ENCODE measurements at regions not wholly inside any gene's neighbourhood (a gene's known extent, or its start where the extent isn't known, plus 50 kb on each side); places are given as distances from the start of the nearest gene placed in this dataset.

- no peak for TF ChIP-seq ZNF621 (tag by site-specific recombination; IDR thresholded peaks at IDR 0.05)
- TF ChIP-seq, protein P1, sequence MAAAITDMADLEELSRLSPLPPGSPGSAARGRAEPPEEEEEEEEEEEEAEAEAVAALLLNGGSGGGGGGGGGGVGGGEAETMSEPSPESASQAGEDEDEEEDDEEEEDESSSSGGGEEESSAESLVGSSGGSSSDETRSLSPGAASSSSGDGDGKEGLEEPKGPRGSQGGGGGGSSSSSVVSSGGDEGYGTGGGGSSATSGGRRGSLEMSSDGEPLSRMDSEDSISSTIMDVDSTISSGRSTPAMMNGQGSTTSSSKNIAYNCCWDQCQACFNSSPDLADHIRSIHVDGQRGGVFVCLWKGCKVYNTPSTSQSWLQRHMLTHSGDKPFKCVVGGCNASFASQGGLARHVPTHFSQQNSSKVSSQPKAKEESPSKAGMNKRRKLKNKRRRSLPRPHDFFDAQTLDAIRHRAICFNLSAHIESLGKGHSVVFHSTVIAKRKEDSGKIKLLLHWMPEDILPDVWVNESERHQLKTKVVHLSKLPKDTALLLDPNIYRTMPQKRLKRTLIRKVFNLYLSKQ (tag by site-specific recombination; IDR thresholded peaks at IDR 0.05; ENCODE audit: borderline replicate concordance): no peak
- no peak for TF ChIP-seq ZNF221 (tag by site-specific recombination; IDR thresholded peaks at IDR 0.05; ENCODE audit: borderline replicate concordance)
Observed at GRCh38 chr2:144605231-144605840, 85.4 kb upstream of the ZEB2 start (continued).

- Histone ChIP-seq H3K36me3 (ENCODE audit: control insufficient read depth in 2 of 2, insufficient read depth in 1 of 2, low read length in 2 of 2) (no peaks in the 10 kb centered on the region), H3K4me3 (ENCODE audit: low read depth, low read length) (no peak overlapping the region), H3K9me3 (ENCODE audit: control insufficient read depth, insufficient read depth, low read depth, low read length) (no peaks in the 10 kb centered on the region), H3K4me1 (ENCODE audit: control insufficient read depth, insufficient read depth, low read length) (no peaks in the 10 kb centered on the region), H3K27ac (ENCODE audit: extremely low read depth, low read depth, low read length) (no peak overlapping the region)
- POLR2A ChIA-PET: no interaction called here
- CTCF ChIA-PET: interaction anchor here (0.5 kb wide), 1 partner anchor 782 kb away, joined by 3 read pairs; no protein-coding TSS in a partner anchor
- TF ChIP-seq ZNF629 (tag by site-specific recombination; IDR thresholded peaks at IDR 0.05) (no peak), ZNF433 (tag by site-specific recombination; IDR thresholded peaks at IDR 0.05; ENCODE audit: low read depth) (no peak), HIC1 (tag by site-specific recombination; IDR thresholded peaks at IDR 0.05) (no peak), SP2 (tag by site-specific recombination; IDR thresholded peaks at IDR 0.05) (no peak), ZNF148 (tag by site-specific recombination; IDR thresholded peaks at IDR 0.05; ENCODE audit: borderline replicate concordance) (no peak), GLI4 (tag by site-specific recombination; IDR thresholded peaks at IDR 0.05) (no peak), ZNF133 (tag by site-specific recombination; IDR thresholded peaks at IDR 0.05) (no peak), ZNF280C (tag by site-specific recombination; IDR thresholded peaks at IDR 0.05) (no peak), ZNF624 (tag by site-specific recombination; IDR thresholded peaks at IDR 0.05) (no peak), ZBTB7A (tag by site-specific recombination; IDR thresholded peaks at IDR 0.05; ENCODE audit: low read depth) (no peak), ZNF626 (tag by site-specific recombination; IDR thresholded peaks at IDR 0.05) (no peak), ZNF777 (tag by site-specific recombination; IDR thresholded peaks at IDR 0.05; ENCODE audit: borderline replicate concordance) (no peak), ZNF354C (tag by site-specific recombination; IDR thresholded peaks at IDR 0.05; ENCODE audit: borderline replicate concordance, low read depth) (no peak), ZNF423 (tag by site-specific recombination; IDR thresholded peaks at IDR 0.05) (no peak)
- TF ChIP-seq, protein P2, sequence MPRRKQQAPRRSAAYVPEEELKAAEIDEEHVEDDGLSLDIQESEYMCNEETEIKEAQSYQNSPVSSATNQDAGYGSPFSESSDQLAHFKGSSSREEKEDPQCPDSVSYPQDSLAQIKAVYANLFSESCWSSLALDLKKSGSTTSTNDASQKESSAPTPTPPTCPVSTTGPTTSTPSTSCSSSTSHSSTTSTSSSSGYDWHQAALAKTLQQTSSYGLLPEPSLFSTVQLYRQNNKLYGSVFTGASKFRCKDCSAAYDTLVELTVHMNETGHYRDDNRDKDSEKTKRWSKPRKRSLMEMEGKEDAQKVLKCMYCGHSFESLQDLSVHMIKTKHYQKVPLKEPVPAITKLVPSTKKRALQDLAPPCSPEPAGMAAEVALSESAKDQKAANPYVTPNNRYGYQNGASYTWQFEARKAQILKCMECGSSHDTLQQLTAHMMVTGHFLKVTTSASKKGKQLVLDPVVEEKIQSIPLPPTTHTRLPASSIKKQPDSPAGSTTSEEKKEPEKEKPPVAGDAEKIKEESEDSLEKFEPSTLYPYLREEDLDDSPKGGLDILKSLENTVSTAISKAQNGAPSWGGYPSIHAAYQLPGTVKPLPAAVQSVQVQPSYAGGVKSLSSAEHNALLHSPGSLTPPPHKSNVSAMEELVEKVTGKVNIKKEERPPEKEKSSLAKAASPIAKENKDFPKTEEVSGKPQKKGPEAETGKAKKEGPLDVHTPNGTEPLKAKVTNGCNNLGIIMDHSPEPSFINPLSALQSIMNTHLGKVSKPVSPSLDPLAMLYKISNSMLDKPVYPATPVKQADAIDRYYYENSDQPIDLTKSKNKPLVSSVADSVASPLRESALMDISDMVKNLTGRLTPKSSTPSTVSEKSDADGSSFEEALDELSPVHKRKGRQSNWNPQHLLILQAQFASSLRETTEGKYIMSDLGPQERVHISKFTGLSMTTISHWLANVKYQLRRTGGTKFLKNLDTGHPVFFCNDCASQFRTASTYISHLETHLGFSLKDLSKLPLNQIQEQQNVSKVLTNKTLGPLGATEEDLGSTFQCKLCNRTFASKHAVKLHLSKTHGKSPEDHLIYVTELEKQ (tag by site-specific recombination; IDR thresholded peaks at IDR 0.05; ENCODE audit: borderline replicate concordance): no peak
- TF ChIP-seq, protein P3, sequence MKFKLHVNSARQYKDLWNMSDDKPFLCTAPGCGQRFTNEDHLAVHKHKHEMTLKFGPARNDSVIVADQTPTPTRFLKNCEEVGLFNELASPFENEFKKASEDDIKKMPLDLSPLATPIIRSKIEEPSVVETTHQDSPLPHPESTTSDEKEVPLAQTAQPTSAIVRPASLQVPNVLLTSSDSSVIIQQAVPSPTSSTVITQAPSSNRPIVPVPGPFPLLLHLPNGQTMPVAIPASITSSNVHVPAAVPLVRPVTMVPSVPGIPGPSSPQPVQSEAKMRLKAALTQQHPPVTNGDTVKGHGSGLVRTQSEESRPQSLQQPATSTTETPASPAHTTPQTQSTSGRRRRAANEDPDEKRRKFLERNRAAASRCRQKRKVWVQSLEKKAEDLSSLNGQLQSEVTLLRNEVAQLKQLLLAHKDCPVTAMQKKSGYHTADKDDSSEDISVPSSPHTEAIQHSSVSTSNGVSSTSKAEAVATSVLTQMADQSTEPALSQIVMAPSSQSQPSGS (tag by site-specific recombination; IDR thresholded peaks at IDR 0.05; ENCODE audit: low read depth): no peak
Observed at GRCh38 chr2:144603334-144603733, 83.4 kb upstream of the ZEB2 start.

All from HEK293 (cell line).